H9 (cell line): ENCODE measurements at regions not wholly inside any gene's neighbourhood (a gene's known extent, or its start where the extent isn't known, plus 50 kb on each side); places are given as distances from the start of the nearest gene placed in this dataset.
A peak's percentile ranks its signal among the peaks of the same experiment; 100 is the strongest.

Source experiments
- DNase-seq: peaks from one replicate; pipeline ENCODE4 v3.0.0-alpha.2; 2017
- H2AFZ ChIP-seq: one replicate; pipeline ENCODE4 v1.6.1; 2013; ENCODE audit warnings: mild to moderate bottlenecking, low read length, control low read depth, moderate library complexity
- H2AK5ac ChIP-seq: 2 replicates; pipeline ENCODE4 v1.6.1; 2013; ENCODE audit warnings: low read length, control low read depth, mixed read lengths; ENCODE audit not compliant: insufficient read length
- H2BK120ac ChIP-seq: one replicate; pipeline ENCODE4 v1.6.1; 2013; ENCODE audit warnings: low read depth, mild to moderate bottlenecking, low read length, control low read depth, inconsistent platforms; ENCODE audit not compliant: poor library complexity, severe bottlenecking
- H2BK12ac ChIP-seq: 2 replicates; pipeline ENCODE4 v1.6.1; 2013; ENCODE audit warnings: low read length, control low read depth, mixed read lengths, low read depth; ENCODE audit not compliant: insufficient read length
- H2BK15ac ChIP-seq: 2 replicates; pipeline ENCODE4 v1.6.1; 2013; ENCODE audit warnings: low read depth, low read length, control low read depth
- H2BK20ac ChIP-seq: one replicate; pipeline ENCODE4 v1.6.1; 2013; ENCODE audit warnings: low read depth, mild to moderate bottlenecking, low read length, control low read depth, inconsistent platforms; ENCODE audit not compliant: poor library complexity, severe bottlenecking
- H2BK5ac ChIP-seq: 2 replicates; pipeline ENCODE4 v1.6.1; 2013; ENCODE audit warnings: low read length, control low read depth, mixed read lengths; ENCODE audit not compliant: insufficient read length
- H3K14ac ChIP-seq: 2 replicates; pipeline ENCODE4 v1.6.1; 2013; ENCODE audit warnings: low read length, control low read depth; ENCODE audit not compliant: insufficient read depth
- H3K18ac ChIP-seq: 2 replicates; pipeline ENCODE4 v1.6.1; 2013; ENCODE audit warnings: low read depth, mild to moderate bottlenecking, mixed read lengths, low read length, control low read depth; ENCODE audit not compliant: insufficient read length
- H3K23ac ChIP-seq: 2 replicates; pipeline ENCODE4 v1.6.1; 2013; ENCODE audit warnings: low read length, control low read depth, mixed read lengths, low read depth; ENCODE audit not compliant: insufficient read length
- H3K23me2 ChIP-seq: 2 replicates; pipeline ENCODE4 v1.6.1; 2013; ENCODE audit warnings: low read depth, mild to moderate bottlenecking, mixed read lengths, low read length, control low read depth; ENCODE audit not compliant: insufficient read length, poor library complexity, severe bottlenecking
- H3K27ac ChIP-seq: 2 replicates; pipeline ENCODE4 v1.5.1; 2013; ENCODE audit warnings: low read length, control low read depth, mixed read lengths, low read depth; ENCODE audit not compliant: insufficient read length
- H3K27me3 ChIP-seq: 2 replicates; pipeline ENCODE4 v1.6.1; 2013; ENCODE audit warnings: low read length, control low read depth, inconsistent platforms; ENCODE audit not compliant: insufficient read depth
- H3K4ac ChIP-seq: 2 replicates; pipeline ENCODE4 v1.6.1; 2013; ENCODE audit warnings: low read depth, mild to moderate bottlenecking, control low read depth, inconsistent platforms, low read length, moderate library complexity
- H3K4me1 ChIP-seq: 2 replicates; pipeline ENCODE4 v1.6.1; 2013; ENCODE audit warnings: low read length, control low read depth, inconsistent platforms; ENCODE audit not compliant: insufficient read depth
- H3K4me2 ChIP-seq: 2 replicates; pipeline ENCODE4 v1.6.1; 2013; ENCODE audit warnings: low read length, control low read depth, mixed read lengths; ENCODE audit not compliant: insufficient read length, insufficient read depth
- H3K56ac ChIP-seq: 2 replicates; pipeline ENCODE4 v1.6.1; 2013; ENCODE audit warnings: low read depth, mild to moderate bottlenecking, mixed read lengths, low read length, control low read depth; ENCODE audit not compliant: insufficient read length
- H3K79me1 ChIP-seq: 2 replicates; pipeline ENCODE4 v1.6.1; 2013; ENCODE audit warnings: low read depth, mild to moderate bottlenecking, moderate library complexity, low read length, control low read depth, inconsistent platforms; ENCODE audit not compliant: insufficient read depth, poor library complexity, severe bottlenecking
- H3K79me2 ChIP-seq: 2 replicates; pipeline ENCODE4 v1.6.1; 2013; ENCODE audit warnings: low read length, control low read depth, inconsistent platforms; ENCODE audit not compliant: insufficient read depth
- H3K9ac ChIP-seq: 2 replicates; pipeline ENCODE4 v1.6.1; 2013; ENCODE audit warnings: low read length, control low read depth, mixed read lengths; ENCODE audit not compliant: insufficient read length; ENCODE audit errors: extremely low read depth
- H3K9me3 ChIP-seq: one replicate; pipeline ENCODE4 v1.6.1; 2013; ENCODE audit warnings: low read depth, low read length, inconsistent platforms; ENCODE audit not compliant: control insufficient read depth
- H3T11ph ChIP-seq: one replicate; pipeline ENCODE4 v1.6.1; 2013; ENCODE audit warnings: mild to moderate bottlenecking, low read length, control low read depth, inconsistent platforms
- H4K20me1 ChIP-seq: one replicate; pipeline ENCODE4 v1.6.1; 2013; ENCODE audit not compliant: control insufficient read depth, insufficient read length, insufficient read depth
- H4K5ac ChIP-seq: 2 replicates; pipeline ENCODE4 v1.6.1; 2013; ENCODE audit warnings: low read depth, mild to moderate bottlenecking, mixed read lengths, low read length, control low read depth; ENCODE audit not compliant: insufficient read length
- H4K8ac ChIP-seq: replicated peaks from 2 replicates; pipeline ENCODE4 v1.6.1; 2013; ENCODE audit warnings: low read length, control low read depth, mixed read lengths, low read depth; ENCODE audit not compliant: insufficient read length
- H4K91ac ChIP-seq: 2 replicates; pipeline ENCODE4 v1.6.1; 2013; ENCODE audit warnings: low read depth, mild to moderate bottlenecking, moderate library complexity, mixed read lengths, low read length, control low read depth; ENCODE audit not compliant: insufficient read length
- H3K27ac Mint-ChIP-seq, 3 experiments: 2 replicates in 2 of 3; 3 replicates in 1 of 3; pipeline ENCODE4 v1.8.0; 2020 to 2021; ENCODE audit warnings: mixed read lengths in 3 of 3, mild to moderate bottlenecking in 1 of 3, moderate library complexity in 1 of 3
- H3K27me3 Mint-ChIP-seq: 2 replicates; pipeline ENCODE4 v1.8.0; 2021; ENCODE audit warnings: low read depth, mild to moderate bottlenecking, moderate library complexity, mixed read lengths
- H3K36me3 Mint-ChIP-seq, 3 experiments: 2 replicates in 2 of 3; 3 replicates in 1 of 3; pipeline ENCODE4 v1.8.0; 2020 to 2021; ENCODE audit warnings: low read depth in 3 of 3, mixed read lengths in 3 of 3; ENCODE audit not compliant: insufficient read depth in 1 of 3
- H3K4me1 Mint-ChIP-seq, 2 experiments: 2 replicates each; pipeline ENCODE4 v1.8.0; 2020; ENCODE audit warnings: mixed read lengths in 2 of 2
- H3K4me3 Mint-ChIP-seq, 2 experiments: 2 replicates in 1 of 2; 3 replicates in 1 of 2; pipeline ENCODE4 v1.8.0; 2020 to 2021; ENCODE audit warnings: mild to moderate bottlenecking in 2 of 2, mixed read lengths in 2 of 2, moderate library complexity in 1 of 2
- H3K9me3 Mint-ChIP-seq, 2 experiments: 2 replicates in 1 of 2; 3 replicates in 1 of 2; pipeline ENCODE4 v1.8.0; 2020; ENCODE audit warnings: mild to moderate bottlenecking in 2 of 2, mixed read lengths in 2 of 2, moderate library complexity in 1 of 2
- CTCF ChIP-seq: fragments of 200-600 bp; sonication (generic); conservative IDR thresholded peaks from 3 replicates; pipeline ENCODE4 v1.8.0; 2021; ENCODE audit warnings: antibody characterized with exemption, mild to moderate bottlenecking
- WGBS: extraction: QIAGEN DNeasy Blood & Tissue Kit; methylation state at CpG from one replicate; pipeline ENCODE4 v1.1.7; 2013; ENCODE audit warnings: missing lambda C conversion rate, low lambda C conversion rate, mixed read lengths; ENCODE audit not compliant: insufficient read length; ENCODE audit errors: extremely low coverage; 5-methylcytosine and 5-hydroxymethylcytosine counted together

- H3K4me1 ChIP-seq: no peaks in the 10 kb centered on the region
- no peaks in the 10 kb centered on the region for H4K20me1 ChIP-seq
- no peaks in the 10 kb centered on the region for H3K79me1 ChIP-seq
- no peaks in the 10 kb centered on the region for H3K9me3 Mint-ChIP-seq
- no peaks in the 10 kb centered on the region for H3K23me2 ChIP-seq
- no peaks in the 10 kb centered on the region for H3K36me3 Mint-ChIP-seq
- no CpG with 5 or more reads among the region's 4 CpGs for WGBS
- no peak overlapping the region for H3T11ph ChIP-seq
- no peaks in the 10 kb centered on the region for H3K9me3 ChIP-seq
- H2BK120ac ChIP-seq: no peak overlapping the region
- no peak overlapping the region for H2BK20ac ChIP-seq
- H3K27ac ChIP-seq: no peak overlapping the region
- no peak overlapping the region for H3K56ac ChIP-seq
- H4K8ac ChIP-seq: no peak overlapping the region
- no peaks in the 10 kb centered on the region for H3K4me1 Mint-ChIP-seq
- no peak overlapping the region for H3K9ac ChIP-seq
- H3K4me2 ChIP-seq: no peak overlapping the region
- H2BK15ac ChIP-seq: no peak overlapping the region
- H2BK5ac ChIP-seq: no peak overlapping the region
- no peak overlapping the region for H4K5ac ChIP-seq
- no peak overlapping the region for H3K4me3 Mint-ChIP-seq
- TF ChIP-seq CTCF: peak; percentile 71
- H2AK5ac ChIP-seq: no peak overlapping the region
- H3K79me2 ChIP-seq: no peaks in the 10 kb centered on the region
- H2AFZ ChIP-seq: no peak overlapping the region
- H3K27me3 Mint-ChIP-seq: no peaks in the 10 kb centered on the region; the same call in 1 of the 2 replicates
- no peak overlapping the region for H2BK12ac ChIP-seq
- DNase-seq: no peak
- no peak overlapping the region for H4K91ac ChIP-seq
- no peak overlapping the region for H3K23ac ChIP-seq
- no peaks in the 10 kb centered on the region for H3K27me3 ChIP-seq
- no peak overlapping the region for H3K4ac ChIP-seq
- H3K27ac Mint-ChIP-seq: no peak overlapping the region
- no peak overlapping the region for H3K18ac ChIP-seq
- no peak overlapping the region for H3K14ac ChIP-seq
These were observed 426.5 kb upstream of the RASGRP1 start for GRCh38 chr15:38991126-38991525.
